DOHH2 (cell line): ENCODE measurements at regions not wholly inside any gene's neighbourhood (a gene's known extent, or its start where the extent isn't known, plus 50 kb on each side); places are given as distances from the start of the nearest gene placed in this dataset.
A peak's percentile ranks its signal among the peaks of the same experiment; 100 is the strongest.

Experiments
- CTCF ChIP-seq: fragments of 200-600 bp; sonication (generic); IDR thresholded peaks from one replicate; pipeline ENCODE4 v1.5.1; 2014; ENCODE audit warnings: antibody characterized with exemption, mild to moderate bottlenecking, low read depth, low read length; ENCODE audit not compliant: poor library complexity, severe bottlenecking
- EZH2phosphoT487 ChIP-seq: fragments of 200-600 bp; sonication (generic); IDR thresholded peaks from 2 replicates; pipeline ENCODE4 v1.6.1; 2017; ENCODE audit warnings: borderline replicate concordance, mild to moderate bottlenecking, antibody characterized with exemption, low read length, moderate library complexity, mixed read lengths

GRCh38 chr3:80526153-80526552 is 758.4 kb upstream of the ROBO1 start:
- TF ChIP-seq CTCF, result peak; percentile 18
- no peak for TF ChIP-seq EZH2phosphoT487
